Osteocyte (in vitro differentiated cells): ENCODE measurements at regions not wholly inside any gene's neighbourhood (a gene's known extent, or its start where the extent isn't known, plus 50 kb on each side); places are given as distances from the start of the nearest gene placed in this dataset.

ENCODE experiments used
- DNase-seq: peaks from one replicate; pipeline ENCODE4 v3.0.0; 2021; ENCODE audit warnings: mixed read lengths; ENCODE audit not compliant: unreplicated experiment; ENCODE audit errors: extremely low spot score
- H3K27ac Mint-ChIP-seq: one replicate; pipeline ENCODE4 v1.8.0; 2021; ENCODE audit warnings: mild to moderate bottlenecking, mixed read lengths; ENCODE audit not compliant: unreplicated experiment
- H3K27me3 Mint-ChIP-seq: one replicate; pipeline ENCODE4 v1.8.0; 2021; ENCODE audit warnings: mixed read lengths; ENCODE audit not compliant: unreplicated experiment
- H3K36me3 Mint-ChIP-seq: one replicate; pipeline ENCODE4 v1.8.0; 2021; ENCODE audit warnings: mixed read lengths; ENCODE audit not compliant: unreplicated experiment
- H3K4me1 Mint-ChIP-seq: one replicate; pipeline ENCODE4 v1.8.0; 2021; ENCODE audit warnings: mixed read lengths; ENCODE audit not compliant: unreplicated experiment
- H3K4me3 Mint-ChIP-seq: one replicate; pipeline ENCODE4 v1.8.0; 2021; ENCODE audit warnings: mild to moderate bottlenecking, moderate library complexity, mixed read lengths; ENCODE audit not compliant: unreplicated experiment
- H3K9me3 Mint-ChIP-seq: one replicate; pipeline ENCODE4 v1.8.0; 2021; ENCODE audit warnings: mixed read lengths; ENCODE audit not compliant: unreplicated experiment
- TF ChIP-seq, protein P1 (sequence below): fragments of 200-600 bp; sonication (generic); IDR thresholded peaks from 2 replicates; pipeline ENCODE4 v1.5.0; 2021; ENCODE audit warnings: antibody characterized with exemption, mild to moderate bottlenecking, moderate library complexity

DNA sequence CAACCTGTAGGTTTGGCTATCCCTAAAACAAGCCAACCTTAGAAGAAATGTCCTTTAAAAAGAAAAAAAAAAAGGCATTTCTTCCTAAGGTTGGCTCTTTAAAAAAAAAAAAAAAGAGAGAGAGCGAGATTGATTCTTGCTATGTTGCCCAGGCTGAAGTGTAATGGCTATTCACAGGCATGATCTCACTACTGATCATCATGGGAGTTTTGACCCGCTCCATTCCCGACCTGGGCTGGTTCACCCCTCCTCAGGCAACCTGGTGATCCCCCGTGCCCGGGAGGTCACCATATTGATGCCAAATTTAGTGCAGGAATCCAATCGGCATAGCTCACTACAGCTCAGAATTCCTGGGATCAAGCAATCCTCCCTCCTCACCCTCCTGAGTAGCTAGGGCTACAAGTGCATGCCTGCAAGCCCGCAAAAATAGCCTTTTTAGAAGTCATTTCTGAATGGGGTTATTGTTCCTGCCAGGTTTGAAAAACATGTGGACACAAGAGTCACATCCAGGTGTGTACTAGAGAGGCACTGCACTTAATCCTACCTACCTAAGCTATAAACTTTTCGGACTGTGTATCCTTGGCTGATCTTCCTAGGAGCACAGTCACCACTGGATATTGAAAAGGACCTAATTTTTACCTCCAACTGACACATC, 61.4 kb upstream of the ZCCHC13 start:
- DNase-seq: no peak

DNA sequence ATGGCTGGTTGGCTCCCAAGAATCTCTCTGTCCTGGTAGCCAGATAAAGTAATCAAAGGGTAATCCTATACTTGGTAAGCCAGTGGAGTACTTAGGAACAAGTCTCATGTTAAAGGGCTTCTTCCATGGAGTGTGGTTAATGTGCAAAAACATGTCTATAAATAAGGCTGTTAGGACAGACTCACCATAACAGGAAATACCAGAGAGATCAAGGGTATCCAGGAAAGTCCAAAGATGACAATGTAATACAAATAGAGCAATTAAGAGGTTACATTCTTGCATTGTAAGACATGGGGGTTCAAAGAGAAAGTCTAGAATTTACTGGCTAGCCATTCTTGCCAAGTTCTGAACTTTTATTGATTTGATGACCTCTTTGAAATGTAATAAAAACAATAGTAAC, 61.9 kb upstream of the ZCCHC13 start:
- no peak overlapping the region for H3K27ac Mint-ChIP-seq
- peaks cover 9% of the 10 kb centered on the region for H3K4me1 Mint-ChIP-seq
- H3K27me3 Mint-ChIP-seq: no peaks in the 10 kb centered on the region
- H3K4me3 Mint-ChIP-seq: no peak overlapping the region
- peaks cover 27% of the 10 kb centered on the region for H3K36me3 Mint-ChIP-seq
- no peak for DNase-seq
- H3K9me3 Mint-ChIP-seq: peaks cover 5% of the 10 kb centered on the region
- TF ChIP-seq, protein P1, sequence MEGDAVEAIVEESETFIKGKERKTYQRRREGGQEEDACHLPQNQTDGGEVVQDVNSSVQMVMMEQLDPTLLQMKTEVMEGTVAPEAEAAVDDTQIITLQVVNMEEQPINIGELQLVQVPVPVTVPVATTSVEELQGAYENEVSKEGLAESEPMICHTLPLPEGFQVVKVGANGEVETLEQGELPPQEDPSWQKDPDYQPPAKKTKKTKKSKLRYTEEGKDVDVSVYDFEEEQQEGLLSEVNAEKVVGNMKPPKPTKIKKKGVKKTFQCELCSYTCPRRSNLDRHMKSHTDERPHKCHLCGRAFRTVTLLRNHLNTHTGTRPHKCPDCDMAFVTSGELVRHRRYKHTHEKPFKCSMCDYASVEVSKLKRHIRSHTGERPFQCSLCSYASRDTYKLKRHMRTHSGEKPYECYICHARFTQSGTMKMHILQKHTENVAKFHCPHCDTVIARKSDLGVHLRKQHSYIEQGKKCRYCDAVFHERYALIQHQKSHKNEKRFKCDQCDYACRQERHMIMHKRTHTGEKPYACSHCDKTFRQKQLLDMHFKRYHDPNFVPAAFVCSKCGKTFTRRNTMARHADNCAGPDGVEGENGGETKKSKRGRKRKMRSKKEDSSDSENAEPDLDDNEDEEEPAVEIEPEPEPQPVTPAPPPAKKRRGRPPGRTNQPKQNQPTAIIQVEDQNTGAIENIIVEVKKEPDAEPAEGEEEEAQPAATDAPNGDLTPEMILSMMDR: no peak

More for the DNA sequence above, 61.4 kb upstream of the ZCCHC13 start:
- Mint-ChIP-seq H3K4me1 (peaks cover 9% of the 10 kb centered on the region), H3K27ac (no peak overlapping the region), H3K9me3 (peaks cover 5% of the 10 kb centered on the region), H3K27me3 (no peaks in the 10 kb centered on the region), H3K36me3 (peaks cover 27% of the 10 kb centered on the region), H3K4me3 (no peak overlapping the region)
- TF ChIP-seq, protein P1: no peak

DNA sequence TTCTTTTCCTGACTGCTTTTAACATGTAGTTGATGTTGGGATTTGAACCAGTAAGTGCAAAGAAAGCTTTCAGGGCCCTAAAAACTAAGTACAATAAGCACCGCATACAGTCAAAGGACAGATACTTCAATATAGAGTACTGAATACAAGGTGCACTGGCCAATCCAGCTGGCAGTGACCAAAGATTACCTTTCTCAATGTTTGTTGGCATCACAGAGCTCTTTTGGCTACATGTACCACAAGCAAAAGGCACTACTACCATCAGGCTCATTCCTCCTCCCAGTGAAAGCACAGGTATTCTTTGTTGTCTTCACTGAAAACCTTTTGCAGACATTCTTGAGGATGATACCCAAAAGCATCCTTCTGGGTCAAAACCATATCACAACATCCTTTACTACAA, 65.2 kb upstream of the ZCCHC13 start:
- TF ChIP-seq, protein P1: no peak
- H3K4me1 Mint-ChIP-seq: peaks cover 7% of the 10 kb centered on the region

DNA sequence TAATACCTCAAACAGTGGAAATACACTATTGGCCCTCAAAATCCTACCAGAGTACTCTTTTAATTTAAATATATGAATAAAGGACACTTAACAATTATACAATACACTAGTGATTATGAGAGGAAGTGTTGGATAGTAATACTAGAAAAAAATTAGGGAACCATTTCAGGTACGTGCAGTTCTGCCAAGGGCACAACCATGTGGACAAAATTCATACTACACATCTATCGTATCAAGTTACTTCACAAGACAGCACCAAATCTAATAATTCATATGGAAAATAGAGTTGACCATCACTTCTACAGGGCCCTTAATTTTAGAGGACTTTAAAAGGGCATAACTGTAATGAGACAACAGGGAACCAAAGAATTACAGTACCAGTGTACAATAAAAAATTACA, 69.2 kb upstream of the ZCCHC13 start:
- no peak overlapping the region for H3K4me3 Mint-ChIP-seq
- H3K36me3 Mint-ChIP-seq: peaks cover 4% of the 10 kb centered on the region
- DNase-seq: no peak
- H3K9me3 Mint-ChIP-seq: no peaks in the 10 kb centered on the region
- TF ChIP-seq, protein P1: no peak
- no peaks in the 10 kb centered on the region for H3K4me1 Mint-ChIP-seq
- H3K27me3 Mint-ChIP-seq: no peaks in the 10 kb centered on the region
- H3K27ac Mint-ChIP-seq: no peak overlapping the region

More for the DNA sequence above, 65.2 kb upstream of the ZCCHC13 start:
- no peak overlapping the region for H3K27ac Mint-ChIP-seq
- H3K27me3 Mint-ChIP-seq: no peaks in the 10 kb centered on the region
- DNase-seq: no peak
- no peak overlapping the region for H3K4me3 Mint-ChIP-seq
- H3K36me3 Mint-ChIP-seq: peaks cover 19% of the 10 kb centered on the region
- peaks cover 5% of the 10 kb centered on the region for H3K9me3 Mint-ChIP-seq

GRCh38 chrX:74232859-74233258, 71.1 kb upstream of the ZCCHC13 start:
- Mint-ChIP-seq H3K27ac (no peak overlapping the region), H3K4me1 (no peaks in the 10 kb centered on the region), H3K36me3 (peaks cover 5% of the 10 kb centered on the region), H3K4me3 (no peak overlapping the region), H3K9me3 (no peaks in the 10 kb centered on the region), H3K27me3 (no peaks in the 10 kb centered on the region)
- DNase-seq: no peak
- TF ChIP-seq, protein P1: no peak
